Hematopoietic multipotent progenitor cell treated with erythropoietin and hydrocortisone succinate and interleukin-3 and kit ligand, for 4 days (in vitro differentiated cells): ENCODE measurements at regions not wholly inside any gene's neighbourhood (a gene's known extent, or its start where the extent isn't known, plus 50 kb on each side); places are given as distances from the start of the nearest gene placed in this dataset.
"Not testable (repeated sequence)": the region's sequence is repeated elsewhere in the genome, so short reads cannot be mapped to it uniquely, and the experiment has no call there.

Experiments used
- DNase-seq: peaks from one replicate; pipeline ENCODE4 v3.0.0-alpha.2; 2015

GRCh38 chr21:9068622-9069021 lies 1452.8 kb upstream of the TPTE start:
- not testable (repeated sequence) for DNase-seq

- DNase-seq: not testable (repeated sequence)
These were observed 1450.7 kb upstream of the TPTE start for GRCh38 chr21:9070703-9071102.

DNA sequence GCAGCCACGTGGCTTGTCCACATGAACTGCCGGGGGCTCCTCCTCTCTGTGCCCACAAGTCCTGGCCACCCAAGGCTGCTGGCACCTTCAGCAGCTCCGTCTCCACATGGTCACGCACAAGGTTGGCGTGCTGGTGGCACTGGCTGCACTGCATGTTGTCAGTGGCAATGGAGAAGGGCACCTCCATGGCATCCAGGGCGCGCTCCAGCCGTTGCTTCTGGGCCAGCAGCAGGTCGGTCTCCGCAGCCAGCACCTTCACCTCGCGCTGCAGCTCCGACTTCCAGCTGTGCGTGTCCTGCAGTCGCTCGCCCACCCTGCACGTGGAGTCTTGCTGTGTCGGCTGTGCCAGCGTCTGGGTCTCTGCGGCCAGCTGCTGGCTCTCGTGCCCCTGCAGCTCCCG lies 1448.4 kb upstream of the TPTE start:
- DNase-seq: not testable (repeated sequence)

GRCh38 chr21:9074772-9075171 lies 1446.6 kb upstream of the TPTE start:
- DNase-seq: not testable (repeated sequence)

- DNase-seq: not testable (repeated sequence)
These were observed 1438.1 kb upstream of the TPTE start for GRCh38 chr21:9083091-9083826.

- DNase-seq: not testable (repeated sequence)
These were observed 1435.1 kb upstream of the TPTE start for GRCh38 chr21:9086299-9086698.

DNA sequence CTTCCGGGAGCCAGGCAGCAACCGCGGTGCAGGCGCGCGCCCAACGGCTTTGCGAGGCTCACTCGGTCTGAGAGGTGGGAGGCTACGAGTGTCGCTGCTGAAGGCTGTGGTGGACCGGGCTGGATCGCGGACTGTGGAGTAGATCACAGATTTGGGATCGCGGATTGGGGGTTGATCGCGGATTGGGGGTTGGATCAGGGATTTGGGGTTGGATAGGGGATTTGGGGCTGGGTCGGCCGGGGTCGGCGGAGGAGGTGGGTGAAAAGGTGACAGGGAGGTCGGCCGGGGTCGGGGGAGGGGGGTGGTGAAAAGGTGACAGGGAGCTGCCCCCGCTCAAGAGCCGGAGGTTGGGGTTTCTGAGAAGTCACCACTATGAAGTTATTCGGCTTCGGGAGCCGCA lies 1433.6 kb upstream of the TPTE start:
- not testable (repeated sequence) for DNase-seq

GRCh38 chr21:9129741-9130140 lies 1391.6 kb upstream of the TPTE start:
- not testable (repeated sequence) for DNase-seq

GRCh38 chr21:9130817-9131216 lies 1390.6 kb upstream of the TPTE start:
- DNase-seq: not testable (repeated sequence)
